Mucosa of descending colon (tissue), 3 donors: ENCODE measurements at regions not wholly inside any gene's neighbourhood (a gene's known extent, or its start where the extent isn't known, plus 50 kb on each side); places are given as distances from the start of the nearest gene placed in this dataset.

ENCODE experiments used
- ATAC-seq: fragments of 200-7000 bp; cut with Tn5 transposase; one replicate; pipeline ENCODE4 v1.9.1; 2020; ENCODE audit warnings: mild to moderate bottlenecking, moderate library complexity
- DNase-seq, 3 donors: peaks; one replicate each; pipeline ENCODE4 v3.0.0-alpha.2; 2020
- H3K36me3 ChIP-seq: fragments of 200-600 bp; one replicate; pipeline ENCODE4 v1.8.0; 2021; ENCODE audit warnings: low read depth, mild to moderate bottlenecking
- H3K4me1 ChIP-seq: fragments of 200-600 bp; one replicate; pipeline ENCODE4 v1.8.0; 2021; ENCODE audit warnings: low read depth, mild to moderate bottlenecking
- H3K4me3 ChIP-seq: fragments of 200-600 bp; one replicate; pipeline ENCODE4 v1.8.0; 2021; ENCODE audit warnings: mild to moderate bottlenecking
- H3K9me3 ChIP-seq: fragments of 200-600 bp; one replicate; pipeline ENCODE4 v1.8.0; 2021; ENCODE audit warnings: mild to moderate bottlenecking
- intact Hi-C, 2 donors: fragments of 100-400 bp; cut with DNase I in 1 of 2; cut with micrococcal nuclease in 1 of 2; formaldehyde crosslinking; loops; one replicate each; pipeline versions ENCODE4 v1.11.0 to v1.11.1; 2022; cut with DNase I, micrococcal nuclease
- TF ChIP-seq, protein P1 (sequence below): fragments of 200-600 bp; IDR thresholded peaks from one replicate; pipeline ENCODE4 v1.8.0; 2022; ENCODE audit warnings: antibody characterized with exemption, mild to moderate bottlenecking
- donor health status: DM: no; HTN: no; CAD: no; lungs with moderate emphysema.
- donor health status: DM: no; HTN: no; CAD: no.
- donor health status: DM: no; HTN: yes; CAD: no.

DNA sequence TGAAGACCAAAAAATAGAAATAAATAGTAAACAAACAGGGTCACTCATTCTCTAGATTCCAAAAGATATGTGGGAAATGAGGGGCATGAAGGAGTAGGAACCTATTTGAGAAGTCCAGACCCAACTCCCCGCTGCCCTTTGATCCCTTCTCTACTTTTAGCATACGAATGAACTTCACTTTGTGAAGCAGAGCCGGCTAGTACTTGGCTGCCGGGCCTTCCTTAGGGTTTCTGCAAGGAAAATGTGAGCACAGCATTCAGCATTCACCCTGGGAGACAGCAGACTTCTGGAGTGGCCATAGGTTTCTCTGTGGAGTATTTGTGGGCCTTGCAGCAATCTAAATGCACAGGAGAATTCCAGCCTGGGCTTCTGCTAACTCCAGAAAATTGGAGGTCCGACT lies 76.3 kb upstream of the PRKAR2B start:
- DNase-seq (no peak), ATAC-seq (no peak)
- Histone ChIP-seq H3K4me3 (no peak overlapping the region), H3K4me1 (no peaks in the 10 kb centered on the region), H3K9me3 (no peaks in the 10 kb centered on the region), H3K36me3 (no peaks in the 10 kb centered on the region)
- intact Hi-C loops: no loop called here
- TF ChIP-seq, protein P1, sequence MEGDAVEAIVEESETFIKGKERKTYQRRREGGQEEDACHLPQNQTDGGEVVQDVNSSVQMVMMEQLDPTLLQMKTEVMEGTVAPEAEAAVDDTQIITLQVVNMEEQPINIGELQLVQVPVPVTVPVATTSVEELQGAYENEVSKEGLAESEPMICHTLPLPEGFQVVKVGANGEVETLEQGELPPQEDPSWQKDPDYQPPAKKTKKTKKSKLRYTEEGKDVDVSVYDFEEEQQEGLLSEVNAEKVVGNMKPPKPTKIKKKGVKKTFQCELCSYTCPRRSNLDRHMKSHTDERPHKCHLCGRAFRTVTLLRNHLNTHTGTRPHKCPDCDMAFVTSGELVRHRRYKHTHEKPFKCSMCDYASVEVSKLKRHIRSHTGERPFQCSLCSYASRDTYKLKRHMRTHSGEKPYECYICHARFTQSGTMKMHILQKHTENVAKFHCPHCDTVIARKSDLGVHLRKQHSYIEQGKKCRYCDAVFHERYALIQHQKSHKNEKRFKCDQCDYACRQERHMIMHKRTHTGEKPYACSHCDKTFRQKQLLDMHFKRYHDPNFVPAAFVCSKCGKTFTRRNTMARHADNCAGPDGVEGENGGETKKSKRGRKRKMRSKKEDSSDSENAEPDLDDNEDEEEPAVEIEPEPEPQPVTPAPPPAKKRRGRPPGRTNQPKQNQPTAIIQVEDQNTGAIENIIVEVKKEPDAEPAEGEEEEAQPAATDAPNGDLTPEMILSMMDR: no peak

DNA sequence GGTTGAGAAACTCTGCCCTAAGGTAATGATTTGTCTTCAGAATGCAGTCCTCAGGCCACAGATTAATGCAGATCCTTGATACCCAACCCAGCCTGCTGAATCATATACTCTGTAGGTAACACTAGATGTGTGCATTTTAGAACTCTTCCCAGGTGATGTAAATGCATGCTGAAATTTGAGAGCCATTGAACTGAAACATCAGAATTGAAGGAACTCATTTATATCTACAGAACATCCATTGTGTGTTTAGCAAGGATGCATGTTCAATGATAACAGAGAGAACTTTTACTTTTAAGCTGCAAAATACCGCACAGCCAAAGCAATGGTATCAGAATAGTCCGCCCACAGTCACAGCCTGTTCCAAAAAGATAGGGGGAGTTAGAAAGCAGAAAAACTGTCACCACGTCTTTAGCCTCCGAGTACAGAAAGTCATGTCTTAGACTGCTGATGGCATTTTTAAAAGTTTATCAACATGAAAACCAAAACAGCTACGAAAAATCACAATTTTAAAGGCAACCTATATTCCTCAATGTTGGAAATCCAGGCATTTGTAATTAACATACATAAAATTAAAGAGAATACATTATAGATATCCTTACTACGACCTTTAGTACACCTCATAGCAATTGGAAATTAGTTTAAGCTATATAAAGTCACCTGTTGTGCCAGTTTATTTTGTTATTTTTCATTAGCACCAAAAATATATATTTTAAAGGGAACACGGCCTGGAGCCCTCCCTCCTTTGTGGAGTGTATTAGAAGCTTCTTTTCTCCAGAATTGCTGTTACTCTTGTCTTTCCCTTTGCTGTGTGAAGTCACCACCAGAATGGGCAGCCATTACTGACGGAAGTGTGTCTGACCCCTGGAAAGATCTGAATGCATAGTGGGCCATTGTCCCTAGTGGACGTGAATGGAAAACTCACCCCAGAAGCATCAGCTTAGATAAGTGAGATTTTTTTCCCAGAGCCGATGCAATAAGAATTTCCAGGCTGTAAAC lies 65.8 kb upstream of the PRKAR2B start:
- intact Hi-C loops: no loop called here

DNA sequence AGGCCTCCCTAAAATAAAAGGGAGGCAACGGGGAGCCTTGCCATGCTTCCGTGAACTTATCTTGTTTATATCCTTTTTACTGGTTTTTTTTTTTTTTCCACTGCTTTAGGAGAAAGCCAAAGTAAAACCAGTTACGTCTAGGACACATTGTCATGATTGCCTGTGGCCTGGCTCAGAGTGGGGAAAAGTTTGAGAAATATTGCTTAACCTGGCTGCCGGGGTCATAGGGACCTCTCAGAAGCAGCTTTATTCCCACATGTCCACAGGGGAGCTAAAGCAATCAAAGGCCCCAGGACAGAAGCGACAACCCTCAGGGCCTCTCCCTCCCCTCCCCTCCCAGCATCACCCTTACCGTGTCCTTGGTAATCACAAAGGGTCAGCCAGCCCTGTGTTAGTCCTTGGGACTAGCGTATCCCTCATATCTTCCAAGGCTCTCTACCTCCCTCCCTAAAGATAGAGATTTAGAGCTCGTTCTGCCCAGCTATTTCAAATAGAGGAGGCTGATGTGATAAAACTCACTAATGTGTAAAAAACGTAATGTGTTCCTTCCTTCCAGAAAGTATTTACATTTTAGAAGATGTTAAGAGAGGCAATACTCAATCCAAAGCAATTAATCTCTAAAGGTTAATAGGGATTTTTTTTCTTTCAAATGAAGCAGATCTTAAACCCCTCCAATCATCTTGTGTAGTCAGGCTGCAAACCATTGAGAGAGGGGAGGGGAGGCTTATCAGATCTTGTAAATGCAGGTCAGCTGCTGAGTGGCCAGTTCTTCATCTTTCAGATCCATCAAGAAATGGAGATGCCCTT lies 64.8 kb upstream of the PRKAR2B start:
- Histone ChIP-seq H3K4me1 (no peaks in the 10 kb centered on the region), H3K4me3 (no peak overlapping the region), H3K9me3 (no peaks in the 10 kb centered on the region), H3K36me3 (no peaks in the 10 kb centered on the region)
- TF ChIP-seq, protein P1: no peak
- intact Hi-C loops: no loop called here
- DNase-seq (no peak), ATAC-seq (no peak)

More for the DNA sequence above, 65.8 kb upstream of the PRKAR2B start:
- TF ChIP-seq, protein P1: no peak
- no peaks in the 10 kb centered on the region for H3K36me3 ChIP-seq
- H3K9me3 ChIP-seq: no peaks in the 10 kb centered on the region
- no peaks in the 10 kb centered on the region for H3K4me1 ChIP-seq
- ATAC-seq: no peak
- no peak for DNase-seq
- H3K4me3 ChIP-seq: no peak overlapping the region

DNA sequence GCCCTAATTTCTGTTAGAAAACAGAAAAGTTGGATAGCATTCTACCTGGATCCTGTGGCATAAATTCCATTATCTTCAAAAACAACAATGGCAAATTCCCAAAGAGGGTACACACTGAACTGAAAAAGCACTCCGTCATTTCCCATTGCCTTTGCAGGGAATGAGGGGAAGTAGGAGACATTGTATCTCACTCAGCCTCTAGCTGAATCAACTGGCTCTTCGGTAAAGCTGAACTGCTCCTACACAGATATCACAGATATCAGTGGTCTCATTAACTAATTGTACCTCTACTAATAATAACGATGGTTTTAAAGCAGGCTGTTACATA lies 64.2 kb upstream of the PRKAR2B start:
- no peak for DNase-seq
- TF ChIP-seq, protein P1: no peak
- ATAC-seq: no peak
- Histone ChIP-seq H3K4me1 (no peaks in the 10 kb centered on the region), H3K4me3 (no peak overlapping the region), H3K36me3 (no peaks in the 10 kb centered on the region), H3K9me3 (no peaks in the 10 kb centered on the region)
- intact Hi-C loops: no loop called here

DNA sequence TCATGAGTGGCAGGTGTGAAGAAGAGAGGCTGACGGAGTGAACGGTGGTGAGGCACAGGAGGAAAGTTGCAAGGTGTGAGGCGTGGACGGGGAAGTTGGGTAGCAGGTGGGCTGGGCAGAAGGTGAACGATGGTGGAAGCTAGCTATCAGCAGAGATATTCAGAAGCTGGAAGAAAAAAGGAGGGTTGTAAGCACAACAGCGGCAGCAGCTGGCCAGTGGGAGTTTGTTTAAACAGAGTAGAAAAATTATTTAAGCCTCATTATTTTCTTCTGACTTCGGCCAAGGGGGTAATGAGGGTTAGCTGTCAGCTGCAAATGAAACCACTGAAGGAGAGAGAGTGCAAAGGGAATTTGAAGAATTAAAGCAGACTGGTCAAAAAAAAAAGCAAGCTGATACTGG lies 62.1 kb upstream of the PRKAR2B start:
- H3K4me1 ChIP-seq: no peaks in the 10 kb centered on the region
- no peak for DNase-seq
- TF ChIP-seq, protein P1: no peak
- H3K36me3 ChIP-seq: no peaks in the 10 kb centered on the region
- intact Hi-C loops: no loop called here
- ATAC-seq: no peak
- H3K9me3 ChIP-seq: no peaks in the 10 kb centered on the region
- H3K4me3 ChIP-seq: no peak overlapping the region
